T-helper 1 cell (primary cell): ENCODE measurements at regions not wholly inside any gene's neighbourhood (a gene's known extent, or its start where the extent isn't known, plus 50 kb on each side); places are given as distances from the start of the nearest gene placed in this dataset.
"Not testable (repeated sequence)": the region's sequence is repeated elsewhere in the genome, so short reads cannot be mapped to it uniquely, and the experiment has no call there.

Source experiments
- DNase-seq, 5 donors: peaks; one replicate each; pipeline ENCODE4 v3.0.0-alpha.2; 2012 to 2020

GRCh38 chr15:87672309-87673288 lies 583.9 kb downstream of the NTRK3 start:
- no peak for DNase-seq

- no peak for DNase-seq
Observed at GRCh38 chr15:87671289-87671688, 585.2 kb downstream of the NTRK3 start.

GRCh38 chr15:87669846-87670245 lies 586.7 kb downstream of the NTRK3 start:
- DNase-seq = no peak

- not testable (repeated sequence) for DNase-seq
Observed at GRCh38 chr15:87668768-87669564, 587.6 kb downstream of the NTRK3 start.

GRCh38 chr15:87667643-87668042 lies 588.9 kb downstream of the NTRK3 start:
- DNase-seq = no peak

GRCh38 chr15:87662575-87662974 lies 594.0 kb downstream of the NTRK3 start:
- no peak for DNase-seq

- DNase-seq = no peak
Observed at GRCh38 chr15:87661454-87662355, 594.8 kb downstream of the NTRK3 start.

- no peak for DNase-seq
Observed at GRCh38 chr15:87660251-87661129, 596.0 kb downstream of the NTRK3 start.

- DNase-seq = no peak
Observed at GRCh38 chr15:87656372-87656771, 600.2 kb downstream of the NTRK3 start.

- DNase-seq = no peak
Observed at GRCh38 chr15:87653646-87654045, 602.9 kb downstream of the NTRK3 start.

- no peak for DNase-seq
Observed at GRCh38 chr15:87649175-87649574, 607.4 kb downstream of the NTRK3 start.

GRCh38 chr15:87648278-87648677 lies 608.3 kb downstream of the NTRK3 start:
- DNase-seq = no peak

GRCh38 chr15:87645723-87646122 lies 610.8 kb downstream of the NTRK3 start:
- no peak for DNase-seq

GRCh38 chr15:87642997-87643396 lies 613.5 kb downstream of the NTRK3 start:
- DNase-seq = not testable (repeated sequence)

- DNase-seq = no peak
Observed at GRCh38 chr15:87639305-87640011, 617.1 kb downstream of the NTRK3 start.

GRCh38 chr15:87638554-87639083 lies 617.9 kb downstream of the NTRK3 start:
- no peak for DNase-seq

GRCh38 chr15:87634361-87634760 lies 622.2 kb downstream of the NTRK3 start:
- DNase-seq = no peak

- DNase-seq = no peak
Observed at GRCh38 chr15:87633525-87633924, 623.0 kb downstream of the NTRK3 start.

- no peak for DNase-seq
Observed at GRCh38 chr15:87632364-87632763, 624.2 kb downstream of the NTRK3 start.

GRCh38 chr15:87631775-87632174 lies 624.8 kb downstream of the NTRK3 start:
- no peak for DNase-seq

- DNase-seq = no peak
Observed at GRCh38 chr15:87631093-87631492, 625.4 kb downstream of the NTRK3 start.
